Neuronal stem cell (in vitro differentiated cells): ENCODE measurements at regions not wholly inside any gene's neighbourhood (a gene's known extent, or its start where the extent isn't known, plus 50 kb on each side); places are given as distances from the start of the nearest gene placed in this dataset.

ENCODE experiments used
- DNase-seq: peaks from one replicate; pipeline ENCODE4 v3.0.0-alpha.2; 2013; ENCODE audit warnings: low spot score
- H2AFZ ChIP-seq: one replicate; pipeline ENCODE4 v1.6.1; 2013; ENCODE audit warnings: mild to moderate bottlenecking, low read length, inconsistent platforms
- H2AK5ac ChIP-seq: 2 replicates; pipeline ENCODE4 v1.6.1; 2013; ENCODE audit warnings: low read depth, mild to moderate bottlenecking, inconsistent platforms, low read length, moderate library complexity, mixed read lengths
- H2BK120ac ChIP-seq: 2 replicates; pipeline ENCODE4 v1.6.1; 2013; ENCODE audit warnings: low read depth, mild to moderate bottlenecking, inconsistent platforms, low read length, moderate library complexity, mixed read lengths
- H2BK12ac ChIP-seq: one replicate; pipeline ENCODE4 v1.6.1; 2013; ENCODE audit warnings: low read length, inconsistent platforms
- H2BK15ac ChIP-seq: 2 replicates; pipeline ENCODE4 v1.6.1; 2013; ENCODE audit warnings: mild to moderate bottlenecking, low read length, inconsistent platforms, mixed read lengths
- H2BK5ac ChIP-seq: one replicate; pipeline ENCODE4 v1.6.1; 2013; ENCODE audit warnings: inconsistent platforms, mild to moderate bottlenecking, low read length, moderate library complexity
- H3K14ac ChIP-seq: one replicate; pipeline ENCODE4 v1.6.1; 2013; ENCODE audit warnings: low read length, inconsistent platforms
- H3K18ac ChIP-seq: 2 replicates; pipeline ENCODE4 v1.6.1; 2013; ENCODE audit warnings: low read length, inconsistent platforms
- H3K23ac ChIP-seq: 2 replicates; pipeline ENCODE4 v1.6.1; 2013; ENCODE audit warnings: low read depth, mild to moderate bottlenecking, mixed read lengths, low read length, inconsistent platforms; ENCODE audit not compliant: poor library complexity
- H3K27ac ChIP-seq: replicated peaks from 3 replicates; pipeline ENCODE4 v1.5.1; 2013; ENCODE audit warnings: low read length, inconsistent platforms
- H3K27me3 ChIP-seq, 3 experiments: 2 replicates each; pipeline ENCODE4 v1.6.1; 2013; ENCODE audit warnings: low read length in 3 of 3, mild to moderate bottlenecking in 2 of 3, inconsistent platforms in 1 of 3, low read depth in 1 of 3, mixed read lengths in 1 of 3, moderate library complexity in 1 of 3; ENCODE audit not compliant: control insufficient read depth in 3 of 3, insufficient read depth in 3 of 3
- H3K36me3 ChIP-seq, 2 donors: replicated peaks in 1 of 2; 2 replicates each; pipeline ENCODE4 v1.6.1; 2013; ENCODE audit warnings: low read length in 2 of 2; ENCODE audit not compliant: control insufficient read depth in 2 of 2, insufficient read depth in 2 of 2
- H3K4ac ChIP-seq: 2 replicates; pipeline ENCODE4 v1.6.1; 2013; ENCODE audit warnings: inconsistent platforms, mild to moderate bottlenecking, low read length, moderate library complexity
- H3K4me1 ChIP-seq, 2 donors: 1 replicate in 1 of 2; 2 replicates in 1 of 2; pipeline ENCODE4 v1.6.1; 2013; ENCODE audit warnings: low read length in 2 of 2, low read depth in 1 of 2; ENCODE audit not compliant: control insufficient read depth in 2 of 2, insufficient read depth in 1 of 2
- H3K4me2 ChIP-seq: one replicate; pipeline ENCODE4 v1.6.1; 2013; ENCODE audit warnings: mild to moderate bottlenecking, low read length, inconsistent platforms; ENCODE audit not compliant: insufficient read depth, poor library complexity, severe bottlenecking
- H3K4me3 ChIP-seq, 2 donors: 2 replicates each; pipeline ENCODE4 v1.5.1; 2013; ENCODE audit warnings: low read length in 2 of 2, mild to moderate bottlenecking in 2 of 2, inconsistent platforms in 1 of 2, moderate library complexity in 1 of 2
- H3K79me1 ChIP-seq: one replicate; pipeline ENCODE4 v1.6.1; 2013; ENCODE audit warnings: low read depth, mild to moderate bottlenecking, inconsistent platforms, low read length, moderate library complexity
- H3K9ac ChIP-seq: one replicate; pipeline ENCODE4 v1.6.1; 2013; ENCODE audit warnings: mild to moderate bottlenecking, low read depth, low read length, inconsistent platforms; ENCODE audit not compliant: poor library complexity
- H3K9me3 ChIP-seq, 2 donors: replicated peaks in 1 of 2; 2 replicates each; pipeline versions ENCODE3 to v1.6.1; 2013; ENCODE audit warnings: low read length in 2 of 2, mild to moderate bottlenecking in 2 of 2, inconsistent platforms in 1 of 2, low read depth in 1 of 2, mixed read lengths in 1 of 2, moderate library complexity in 1 of 2; ENCODE audit not compliant: control insufficient read depth in 2 of 2, insufficient read depth in 1 of 2
- H4K8ac ChIP-seq: one replicate; pipeline ENCODE4 v1.6.1; 2013; ENCODE audit warnings: low read depth, mild to moderate bottlenecking, inconsistent platforms, low read length, moderate library complexity
- H4K91ac ChIP-seq: one replicate; pipeline ENCODE4 v1.6.1; 2013; ENCODE audit warnings: low read length, low read depth, mild to moderate bottlenecking, inconsistent platforms; ENCODE audit not compliant: poor library complexity
- WGBS, 2 donors: extraction: QIAGEN DNeasy Blood & Tissue Kit; methylation state at CpG; one replicate each; pipeline ENCODE4 v1.1.7; 2013; ENCODE audit warnings: missing lambda C conversion rate in 2 of 2, mixed read lengths in 1 of 2; ENCODE audit not compliant: insufficient read length in 2 of 2, insufficient replicate concordance in 1 of 2; ENCODE audit errors: extremely low coverage in 2 of 2; 5-methylcytosine and 5-hydroxymethylcytosine counted together

- Histone ChIP-seq H3K27me3 (no peaks in the 10 kb centered on the region), H3K4me1 (no peaks in the 10 kb centered on the region), H3K36me3 (no peaks in the 10 kb centered on the region), H3K23ac (no peak overlapping the region), H2BK12ac (no peak overlapping the region), H2BK5ac (no peak overlapping the region), H3K4me2 (no peak overlapping the region), H3K27ac (no peak overlapping the region), H4K91ac (no peak overlapping the region), H2AFZ (no peak overlapping the region), H3K14ac (no peak overlapping the region), H3K18ac (no peak overlapping the region), H3K4me3 (no peak overlapping the region), H4K8ac (no peak overlapping the region), H2BK15ac (no peak overlapping the region), H2BK120ac (no peak overlapping the region), H3K4ac (no peak overlapping the region), H3K9me3 (no peaks in the 10 kb centered on the region), H3K9ac (no peak overlapping the region), H2AK5ac (no peak overlapping the region), H3K79me1 (no peaks in the 10 kb centered on the region)
- DNase-seq: no peak
- no CpG with 5 or more reads among the region's 3 CpGs for WGBS, 2 donors
Measured at GRCh38 chr4:126733301-126733700, 899.5 kb upstream of the INTU start.

GRCh38 chr4:126734465-126734864 is 898.3 kb upstream of the INTU start:
- Histone ChIP-seq H3K4me1 (no peaks in the 10 kb centered on the region), H2BK12ac (no peak overlapping the region), H2BK5ac (no peak overlapping the region), H3K36me3 (no peaks in the 10 kb centered on the region), H3K23ac (no peak overlapping the region), H2BK120ac (no peak overlapping the region), H3K18ac (no peak overlapping the region), H2AK5ac (no peak overlapping the region), H4K91ac (no peak overlapping the region), H3K4me2 (no peak overlapping the region), H2BK15ac (no peak overlapping the region), H3K27ac (no peak overlapping the region), H3K14ac (no peak overlapping the region), H3K79me1 (no peaks in the 10 kb centered on the region), H4K8ac (no peak overlapping the region), H3K9ac (no peak overlapping the region), H2AFZ (no peak overlapping the region), H3K4ac (no peak overlapping the region), H3K27me3 (no peaks in the 10 kb centered on the region), H3K4me3 (no peak overlapping the region), H3K9me3 (no peaks in the 10 kb centered on the region)
- no CpG with 5 or more reads among the region's 2 CpGs for WGBS, 2 donors
- DNase-seq: no peak

- H2AFZ ChIP-seq: no peak overlapping the region
- no peak overlapping the region for H2AK5ac ChIP-seq
- H4K8ac ChIP-seq: no peak overlapping the region
- no peaks in the 10 kb centered on the region for H3K9me3 ChIP-seq
- no peaks in the 10 kb centered on the region for H3K79me1 ChIP-seq
- no peak overlapping the region for H4K91ac ChIP-seq
- H2BK5ac ChIP-seq: no peak overlapping the region
- no peak overlapping the region for H3K4me3 ChIP-seq
- no peak overlapping the region for H3K4ac ChIP-seq
- H2BK15ac ChIP-seq: no peak overlapping the region
- no peak overlapping the region for H2BK120ac ChIP-seq
- H3K18ac ChIP-seq: no peak overlapping the region
- H3K23ac ChIP-seq: no peak overlapping the region
- no peaks in the 10 kb centered on the region for H3K4me1 ChIP-seq
- H3K9ac ChIP-seq: no peak overlapping the region
- no peak overlapping the region for H3K14ac ChIP-seq
- H3K4me2 ChIP-seq: no peak overlapping the region
- WGBS, 2 donors: no CpG with 5 or more reads among the region's 3 CpGs
- no peak overlapping the region for H2BK12ac ChIP-seq
- H3K36me3 ChIP-seq: no peaks in the 10 kb centered on the region
- no peak overlapping the region for H3K27ac ChIP-seq
- no peak for DNase-seq
- no peaks in the 10 kb centered on the region for H3K27me3 ChIP-seq
Measured at GRCh38 chr4:126735294-126736132, 897.2 kb upstream of the INTU start.

GRCh38 chr4:126736133-126736518 is 896.6 kb upstream of the INTU start:
- Histone ChIP-seq H2BK120ac (no peak overlapping the region), H2BK12ac (no peak overlapping the region), H3K18ac (no peak overlapping the region), H2BK5ac (no peak overlapping the region), H3K9me3 (no peaks in the 10 kb centered on the region), H3K23ac (no peak overlapping the region), H3K9ac (no peak overlapping the region), H3K79me1 (no peaks in the 10 kb centered on the region), H3K4me2 (no peak overlapping the region), H3K27me3 (no peaks in the 10 kb centered on the region), H3K14ac (no peak overlapping the region), H2AFZ (no peak overlapping the region), H3K4ac (no peak overlapping the region), H3K36me3 (peaks cover 0 to 2% of the 10 kb centered on the region in 2 donors), H3K27ac (no peak overlapping the region), H2BK15ac (no peak overlapping the region), H4K91ac (no peak overlapping the region), H2AK5ac (no peak overlapping the region), H3K4me1 (no peaks in the 10 kb centered on the region), H3K4me3 (no peak overlapping the region), H4K8ac (no peak overlapping the region)
- WGBS, 2 donors: 100% methylated on average over 1 of the region's 3 CpGs; no CpG with 5 or more reads in 1 of the 2 donors
- DNase-seq: no peak
